Retina (tissue), 1 donor: ENCODE measurements at regions not wholly inside any gene's neighbourhood (a gene's known extent, or its start where the extent isn't known, plus 50 kb on each side); places are given as distances from the start of the nearest gene placed in this dataset.

Experiments used
- DNase-seq: peaks from one replicate; pipeline ENCODE4 v3.0.0-alpha.2; 2016

DNA sequence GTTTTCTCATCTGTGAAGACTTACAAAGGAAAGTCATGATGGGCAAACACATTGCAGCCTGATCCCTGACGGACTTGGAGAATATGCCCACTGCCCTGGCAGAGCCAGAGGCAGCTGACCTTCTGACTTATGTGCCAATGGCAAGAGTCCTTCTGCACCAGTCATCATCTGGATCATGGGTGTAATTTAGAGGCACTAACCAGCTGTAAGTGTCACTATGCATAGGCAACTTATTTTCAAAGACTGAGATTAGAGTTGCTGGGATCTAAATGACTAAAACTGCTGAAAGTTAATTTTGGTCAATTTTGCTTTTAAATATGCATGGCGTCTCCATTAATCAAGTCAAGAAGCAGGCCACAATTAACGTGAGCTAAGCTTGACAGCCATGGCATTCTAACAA lies 261.2 kb downstream of the BCL11A start:
- DNase-seq, result no peak

DNA sequence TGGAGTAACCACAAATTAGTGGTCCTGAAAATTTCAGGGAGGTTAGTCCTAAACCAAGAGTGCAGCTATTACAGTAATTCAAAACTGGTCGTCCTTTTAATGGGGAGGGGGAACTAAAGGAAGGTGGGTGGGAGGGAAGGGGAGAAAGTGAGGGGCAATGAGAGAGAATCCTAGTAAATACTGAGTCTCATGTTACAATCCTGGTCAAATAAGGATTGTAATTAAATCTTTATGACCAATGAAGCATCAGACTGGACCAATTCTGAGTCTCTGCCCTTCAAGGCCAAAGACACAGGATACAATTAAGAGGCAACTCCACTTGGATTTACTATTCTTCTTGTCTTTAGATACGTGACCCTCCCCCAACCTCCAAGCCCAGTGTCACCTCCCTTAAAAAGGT lies 262.9 kb downstream of the BCL11A start:
- DNase-seq, result no peak

DNA sequence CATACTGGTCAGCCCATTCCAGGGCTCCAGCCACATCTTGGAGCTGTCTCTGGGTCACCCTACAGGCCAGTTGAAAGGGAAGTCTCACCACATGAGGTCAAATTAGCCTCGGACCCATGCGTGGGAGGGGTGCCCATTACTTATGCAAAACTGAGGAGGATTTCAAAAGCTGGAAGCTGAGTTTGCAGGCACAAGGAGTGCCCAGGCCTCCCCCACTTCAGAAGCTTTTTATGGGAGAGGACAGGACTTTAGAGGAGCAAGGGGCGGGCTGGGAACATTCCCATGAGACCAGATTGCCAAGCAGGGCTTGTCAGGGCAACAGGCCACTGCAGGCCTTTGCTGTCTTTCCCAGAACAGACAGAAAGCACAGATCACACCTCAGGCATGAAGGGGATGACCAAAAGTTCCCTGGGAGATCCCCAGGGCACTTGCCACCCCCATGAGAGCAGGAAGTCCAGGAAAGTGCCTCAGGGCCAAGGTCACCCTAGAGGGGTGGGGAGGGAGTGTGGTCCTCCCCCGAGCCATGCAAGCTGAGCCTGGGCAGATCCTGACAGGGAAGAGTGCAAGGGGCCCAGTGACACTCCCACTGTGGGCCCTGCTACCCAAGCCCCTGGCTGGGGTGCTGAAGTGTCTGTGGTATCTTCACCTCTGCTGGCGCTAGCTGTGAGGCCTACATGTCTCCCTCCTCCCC lies 267.7 kb downstream of the BCL11A start:
- DNase-seq, result no peak

DNA sequence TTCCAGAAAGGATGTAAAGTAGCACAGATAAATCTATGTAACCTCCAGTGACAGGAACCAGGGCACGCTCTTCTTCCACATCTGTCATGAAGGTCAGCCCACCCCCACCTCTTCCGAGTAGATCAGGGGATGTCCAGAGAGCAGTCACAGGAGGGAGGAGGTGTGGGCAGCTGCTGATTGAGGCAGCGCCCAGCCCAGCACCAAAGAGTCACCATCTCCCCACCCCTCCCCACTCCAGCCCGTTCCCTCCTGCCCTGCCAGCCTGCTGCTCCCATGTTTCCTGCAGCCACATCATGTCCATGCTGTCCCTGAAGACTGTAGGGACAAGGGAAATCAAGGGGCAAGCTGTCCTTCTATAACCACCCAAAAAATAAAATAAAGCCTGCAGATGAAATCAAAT lies 269.8 kb downstream of the BCL11A start:
- no peak for DNase-seq

DNA sequence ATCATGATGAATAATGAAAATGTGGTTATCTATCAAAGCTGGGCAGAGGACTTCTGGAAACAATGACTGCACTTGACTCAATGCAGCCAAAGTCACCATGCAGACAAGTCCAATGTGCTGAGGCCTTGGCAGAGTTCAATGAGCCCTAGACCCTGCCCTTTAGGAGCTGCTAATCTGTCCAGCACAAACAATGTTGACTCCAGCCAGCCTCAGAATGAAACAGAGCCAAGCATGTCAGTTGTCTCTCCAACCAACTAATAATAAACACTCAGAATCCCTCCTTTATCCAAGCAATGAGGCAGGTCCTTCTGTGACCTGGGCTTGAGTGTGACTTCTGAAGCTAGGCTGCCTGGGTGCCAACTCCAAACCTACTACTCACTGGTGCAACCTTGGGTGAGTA lies 270.6 kb downstream of the BCL11A start:
- DNase-seq, result no peak

DNA sequence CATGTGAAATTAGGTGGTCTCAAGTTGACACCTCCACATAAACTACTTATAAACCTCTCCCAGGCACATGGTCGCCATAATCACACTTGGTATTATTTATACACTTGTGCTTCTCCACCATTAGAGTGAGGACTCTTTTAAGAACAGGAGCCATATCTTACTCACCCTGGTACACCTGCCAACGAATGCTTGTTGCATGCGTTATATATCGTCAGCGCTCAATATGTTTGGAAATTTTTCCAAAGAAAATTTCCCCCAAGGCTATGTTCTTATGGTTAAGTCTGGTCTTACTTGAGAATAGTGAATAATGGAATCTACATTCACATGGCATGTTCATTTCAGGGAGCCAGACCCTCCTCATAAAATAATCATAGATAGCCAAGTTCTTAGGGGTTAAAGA lies 271.7 kb downstream of the BCL11A start:
- no peak for DNase-seq

DNA sequence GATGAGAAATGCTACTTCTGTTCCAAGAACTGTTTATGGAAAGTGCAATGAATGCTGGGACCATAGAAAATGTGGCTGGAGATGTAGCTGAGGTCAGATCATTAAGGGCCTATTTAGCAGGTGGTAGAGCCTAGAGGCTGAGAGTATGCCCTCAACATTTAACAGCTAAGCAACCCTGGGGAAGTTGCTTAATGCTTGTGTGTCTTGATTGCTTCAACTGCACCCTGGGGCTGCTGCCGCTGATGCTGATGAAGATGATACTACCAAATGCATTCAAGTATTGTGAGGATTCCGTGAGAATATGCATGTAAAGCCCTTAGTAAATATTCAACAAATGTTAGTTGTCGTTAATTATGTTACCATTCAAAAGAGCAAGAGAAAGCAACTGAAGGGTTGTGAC lies 273.2 kb downstream of the BCL11A start:
- DNase-seq, result no peak

DNA sequence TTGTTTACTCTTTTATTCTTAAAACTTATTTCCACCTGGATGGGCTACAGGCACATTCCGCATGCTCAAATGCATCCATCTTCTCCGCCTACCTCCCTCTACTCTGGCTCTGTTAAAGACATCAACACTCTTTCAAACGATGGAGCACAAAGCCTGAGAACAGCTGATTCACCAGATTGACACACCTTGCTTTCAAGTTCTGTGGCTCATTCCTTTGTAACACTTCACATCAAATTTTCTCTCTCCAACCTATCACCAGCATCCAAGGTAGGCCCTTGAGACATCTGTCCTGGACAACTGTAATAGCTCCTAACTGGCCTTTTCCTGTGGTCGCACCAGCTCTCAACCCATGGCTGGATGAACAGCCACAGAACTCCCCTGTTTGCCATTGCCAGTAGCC lies 274.5 kb downstream of the BCL11A start:
- DNase-seq, result no peak

DNA sequence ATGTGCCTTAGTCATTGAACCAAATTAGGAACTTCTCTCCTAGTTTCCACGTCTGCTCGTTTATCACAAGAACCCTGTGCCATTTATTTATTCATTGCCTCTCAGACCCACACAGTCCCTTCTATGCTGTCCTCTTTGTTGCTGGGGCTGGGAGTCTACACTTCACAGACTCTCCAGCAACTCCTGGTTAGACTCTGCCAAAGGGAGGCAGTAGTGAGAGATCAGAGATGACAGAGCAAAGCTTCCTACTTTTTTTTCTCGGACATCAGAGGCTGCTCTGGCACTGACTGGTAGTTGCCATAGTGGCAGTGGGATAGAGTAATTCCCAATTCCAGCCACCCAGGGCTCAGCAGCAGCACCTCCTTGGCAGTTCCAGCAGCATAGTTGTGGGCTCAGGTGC lies 277.5 kb downstream of the BCL11A start:
- no peak for DNase-seq

DNA sequence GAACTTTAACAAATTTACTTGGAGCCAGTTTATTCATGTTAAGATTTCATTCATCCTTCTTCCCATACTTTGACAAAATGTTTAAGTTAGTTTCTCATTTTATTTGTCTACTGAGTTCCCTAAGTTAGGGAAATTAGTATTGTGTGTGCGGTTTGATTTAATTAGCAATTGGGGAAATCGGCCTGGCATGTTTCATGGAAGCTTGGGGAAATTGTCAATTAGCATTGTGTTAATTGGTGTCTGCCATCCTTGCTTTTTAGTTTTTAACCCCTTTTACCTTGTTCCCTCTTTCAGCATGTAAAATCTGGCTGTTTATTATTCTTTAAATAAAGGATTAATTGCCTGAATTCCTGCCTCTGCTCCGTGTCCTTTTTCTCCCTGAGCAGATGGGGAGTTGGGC lies 279.6 kb downstream of the BCL11A start:
- no peak for DNase-seq

DNA sequence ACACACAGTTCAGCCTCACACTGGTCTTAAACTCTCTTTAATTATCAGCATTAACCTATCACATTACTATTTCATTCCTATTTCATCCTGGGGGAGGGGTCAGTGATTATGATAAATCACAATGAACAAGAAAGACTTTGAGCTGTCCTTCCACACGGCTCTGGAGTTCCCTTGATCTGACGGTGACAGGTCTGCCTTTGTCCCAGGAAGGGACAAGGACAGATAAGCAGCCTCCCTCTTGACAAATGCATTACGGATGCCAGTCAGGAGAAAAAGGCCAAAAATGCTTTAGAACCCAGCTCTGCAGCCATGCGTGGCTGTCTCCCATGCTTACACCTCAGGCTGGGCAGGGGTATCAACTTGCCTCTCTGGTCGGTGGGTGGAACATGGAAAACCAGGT lies 281.7 kb downstream of the BCL11A start:
- DNase-seq, result no peak

DNA sequence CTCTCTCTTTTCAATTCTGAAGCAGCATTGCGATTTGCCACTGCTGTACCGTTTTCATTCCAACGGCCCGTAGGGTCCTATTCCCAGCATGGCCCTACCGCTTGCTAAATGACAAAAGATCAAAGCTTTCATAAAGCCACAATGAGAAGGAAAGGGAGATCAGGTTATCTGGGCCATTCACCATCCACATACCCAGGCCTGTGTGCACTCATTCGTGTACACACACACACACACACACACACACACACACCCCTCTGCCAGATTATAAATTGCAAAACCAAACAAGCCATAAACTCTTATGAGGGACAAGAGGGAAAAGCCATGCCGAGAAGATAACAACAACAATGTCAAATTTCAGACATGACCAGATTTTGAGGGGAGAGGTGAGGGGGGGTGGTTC lies 282.3 kb downstream of the BCL11A start:
- no peak for DNase-seq

DNA sequence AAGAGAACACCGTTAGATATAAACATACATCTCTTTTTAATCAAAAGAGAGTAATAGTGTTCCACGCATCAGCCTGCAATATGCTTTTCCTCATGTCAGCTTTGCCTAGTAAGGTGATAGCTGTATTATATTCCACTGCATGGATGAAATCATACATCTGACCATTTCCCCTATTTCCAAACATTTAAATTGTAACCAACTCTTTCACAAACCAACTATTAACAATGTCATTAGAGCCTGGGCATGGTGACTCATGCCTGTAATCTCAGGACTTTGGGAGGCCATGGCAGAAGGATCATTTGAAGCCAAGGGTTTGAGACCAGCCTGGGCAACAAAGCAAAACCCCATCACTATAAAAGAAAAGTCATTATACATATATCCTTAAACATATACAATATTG lies 284.8 kb downstream of the BCL11A start:
- no peak for DNase-seq

DNA sequence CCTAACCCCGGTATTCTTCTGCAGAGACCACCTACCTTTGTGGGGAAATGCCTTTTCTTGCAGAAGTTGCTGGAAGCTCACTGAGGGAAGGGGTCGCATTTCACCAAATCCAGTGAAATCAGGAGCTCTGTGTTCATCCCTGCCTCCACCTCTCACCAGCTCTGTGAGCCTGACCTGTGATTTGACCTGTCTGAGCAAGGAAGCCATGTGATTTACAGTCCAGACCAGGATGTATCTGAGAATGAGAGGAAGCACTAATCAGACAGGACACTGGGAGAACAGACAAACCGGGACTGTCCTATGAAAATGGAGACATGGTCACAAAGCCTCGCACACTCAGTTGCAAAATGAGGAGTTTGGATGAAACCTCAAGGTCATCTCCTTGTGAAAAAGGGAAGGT lies 285.4 kb downstream of the BCL11A start:
- no peak for DNase-seq

DNA sequence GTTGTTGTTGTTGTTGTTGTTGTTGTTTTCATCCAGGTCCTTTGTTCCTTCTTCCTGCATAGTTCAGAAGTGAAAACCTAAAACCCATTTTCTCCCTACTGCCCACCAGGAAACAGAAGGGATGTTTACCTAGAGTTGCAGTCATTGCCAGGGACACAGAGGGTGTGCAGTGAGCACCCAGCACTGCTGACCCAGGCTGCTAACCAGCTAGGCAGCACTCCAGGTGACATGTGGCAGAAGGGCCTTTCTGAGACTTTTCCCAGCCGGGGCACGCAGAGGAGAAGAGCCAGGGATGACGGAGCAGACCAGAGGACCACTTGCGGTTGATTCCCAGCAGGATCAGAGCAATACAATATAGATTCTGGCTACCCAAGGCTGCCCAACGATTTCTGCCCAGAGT lies 286.3 kb downstream of the BCL11A start:
- DNase-seq, result no peak

DNA sequence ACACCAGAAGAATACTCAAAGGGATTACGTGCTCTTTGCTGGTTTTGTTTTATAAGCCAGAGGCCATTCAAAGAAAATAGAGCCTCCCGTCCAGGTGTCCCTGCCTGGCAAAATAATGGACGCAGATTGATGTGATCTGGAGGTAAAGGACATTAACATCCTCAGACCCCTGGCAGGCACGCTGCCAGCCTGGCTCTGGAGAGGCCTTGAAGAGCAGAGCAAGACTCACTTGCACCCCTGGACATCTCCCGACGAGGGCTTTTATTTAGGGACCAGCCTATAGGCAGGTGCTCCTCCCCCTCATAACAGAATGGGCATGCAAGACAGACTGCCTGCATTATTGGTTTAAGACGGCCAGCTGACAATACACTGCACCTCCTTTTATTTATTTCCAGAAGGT lies 291.3 kb downstream of the BCL11A start:
- no peak for DNase-seq

DNA sequence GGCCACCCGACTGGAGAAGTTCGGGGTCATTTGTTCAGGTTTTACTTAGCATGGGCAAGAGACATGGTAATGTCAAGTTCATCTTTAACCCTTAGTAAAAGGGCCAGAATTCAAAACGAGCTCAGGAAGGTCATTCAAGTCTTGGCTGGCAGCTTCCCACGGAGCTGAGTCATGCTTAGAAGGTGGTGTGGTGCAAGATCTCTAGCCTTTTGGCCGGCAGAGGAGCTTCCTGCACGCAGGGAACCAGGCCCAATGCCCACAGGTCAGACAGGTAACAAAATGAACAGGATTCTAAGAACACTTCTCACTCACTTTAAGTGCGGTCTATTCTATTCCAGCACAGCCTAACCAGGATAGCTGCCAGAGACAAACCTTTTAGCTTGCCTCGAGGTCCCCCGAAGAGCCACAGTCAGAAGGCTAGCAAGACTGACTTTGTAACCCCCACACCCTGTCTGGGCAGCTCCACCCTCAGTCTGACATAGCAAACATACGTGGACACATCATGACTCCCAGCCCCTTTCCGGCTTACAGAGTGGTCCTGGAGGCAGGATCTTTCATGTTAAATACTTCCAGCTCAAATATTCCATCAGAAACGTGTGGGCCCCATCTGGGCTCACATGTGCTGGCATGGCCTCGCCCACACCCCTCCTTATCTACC lies 292.7 kb downstream of the BCL11A start:
- no peak for DNase-seq

DNA sequence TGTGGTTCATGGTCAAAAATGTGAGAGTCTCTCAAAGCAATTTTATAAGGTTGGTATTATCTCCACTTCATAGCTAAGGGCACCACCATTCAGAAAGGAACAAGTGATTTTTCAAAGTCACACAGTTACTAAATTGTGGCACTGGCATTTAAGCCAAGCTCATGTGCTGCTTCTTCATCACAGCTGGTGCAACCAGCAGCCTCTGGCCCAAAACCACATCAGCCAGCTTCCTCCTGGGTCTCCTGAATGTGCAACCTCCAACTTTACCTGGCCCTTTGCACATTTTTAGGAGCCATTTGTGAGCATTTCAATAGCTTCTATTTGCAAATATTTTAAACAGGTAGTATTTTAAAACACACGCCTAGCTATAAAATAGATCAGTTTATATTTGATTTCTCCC lies 293.7 kb downstream of the BCL11A start:
- DNase-seq, result no peak

DNA sequence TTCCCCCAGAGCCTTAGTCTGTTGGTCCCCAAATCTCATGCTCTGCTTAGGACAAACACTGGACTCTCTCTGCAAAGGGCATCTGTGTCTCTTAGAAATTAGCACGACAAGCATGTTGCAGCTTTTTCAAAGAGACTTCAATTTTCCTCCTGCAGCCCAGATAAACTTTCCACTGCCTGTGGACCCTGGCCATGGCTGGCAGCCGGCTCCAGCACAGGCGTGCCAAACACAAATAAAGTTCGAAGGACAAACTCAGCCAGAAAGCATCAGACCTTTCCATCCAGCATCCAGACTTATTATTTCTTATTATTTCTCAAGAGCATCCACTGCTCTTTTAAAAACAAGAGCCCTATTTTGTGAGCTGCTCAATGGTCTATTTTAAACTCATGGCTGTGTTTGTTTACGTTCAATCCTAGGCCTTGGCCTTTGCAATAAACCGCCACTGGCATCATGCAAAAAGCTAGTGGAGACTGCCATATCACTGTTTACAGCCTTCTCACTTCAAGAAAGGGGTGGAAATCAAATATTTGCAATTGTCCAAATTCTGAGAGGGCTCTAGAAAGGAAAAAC lies 300.8 kb downstream of the BCL11A start:
- DNase-seq, result no peak

DNA sequence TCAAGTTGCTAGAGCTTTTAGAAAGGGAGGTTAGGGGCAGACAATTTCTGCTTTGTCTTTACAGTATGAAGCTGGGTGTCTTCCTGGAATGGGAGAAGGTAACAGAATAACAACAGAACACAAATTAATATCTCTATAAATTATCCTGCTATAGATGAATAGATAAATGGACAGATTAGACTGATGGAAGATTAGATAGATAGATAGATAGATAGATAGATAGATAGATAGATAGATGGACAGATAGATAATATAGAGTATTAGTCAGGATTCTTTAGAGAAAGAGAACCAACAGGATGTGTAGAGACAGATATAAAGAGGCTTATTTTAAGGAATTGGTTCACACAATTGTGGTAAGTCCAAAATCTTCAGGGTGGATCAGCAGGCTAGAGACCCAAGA lies 302.2 kb downstream of the BCL11A start:
- no peak for DNase-seq

DNA sequence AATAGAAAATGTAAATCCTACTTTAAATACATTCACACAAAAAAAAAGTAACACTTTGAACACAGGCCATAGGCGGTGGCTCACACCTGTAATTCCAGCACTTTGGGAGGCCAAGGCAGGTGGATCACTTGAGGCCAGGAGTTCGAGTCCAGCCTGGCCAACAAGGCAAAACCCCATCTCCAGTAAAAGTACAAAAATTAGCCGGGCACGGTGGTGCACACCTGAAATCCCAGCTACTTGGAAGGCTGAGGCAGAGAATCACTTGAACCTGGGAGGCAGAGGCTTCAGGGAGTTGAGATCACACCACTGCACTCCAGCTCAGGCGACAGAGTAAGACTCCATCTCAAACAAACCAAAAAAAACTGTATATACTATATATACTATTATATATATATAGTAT lies 303.6 kb downstream of the BCL11A start:
- DNase-seq, result no peak

DNA sequence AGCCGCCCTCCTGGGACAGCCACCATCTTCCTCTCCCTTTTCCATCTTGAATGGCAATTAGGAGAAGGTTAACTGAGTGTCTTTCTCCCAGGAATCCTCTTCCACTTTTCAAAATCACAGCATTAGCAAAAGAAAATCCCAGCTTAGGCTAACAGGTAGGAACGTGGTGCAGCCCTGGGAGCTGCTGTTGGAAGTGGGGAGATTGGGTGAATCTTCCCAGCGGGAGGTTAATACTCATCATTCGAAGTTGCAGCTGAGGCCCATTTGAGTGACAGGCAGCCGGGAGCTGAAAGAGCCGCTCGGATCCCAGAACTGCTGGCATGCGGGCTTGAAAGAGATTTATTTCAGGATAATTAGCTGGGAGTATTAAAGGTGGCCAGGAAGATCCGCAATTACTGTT lies 306.0 kb downstream of the BCL11A start:
- peak; percentile 58 for DNase-seq

DNA sequence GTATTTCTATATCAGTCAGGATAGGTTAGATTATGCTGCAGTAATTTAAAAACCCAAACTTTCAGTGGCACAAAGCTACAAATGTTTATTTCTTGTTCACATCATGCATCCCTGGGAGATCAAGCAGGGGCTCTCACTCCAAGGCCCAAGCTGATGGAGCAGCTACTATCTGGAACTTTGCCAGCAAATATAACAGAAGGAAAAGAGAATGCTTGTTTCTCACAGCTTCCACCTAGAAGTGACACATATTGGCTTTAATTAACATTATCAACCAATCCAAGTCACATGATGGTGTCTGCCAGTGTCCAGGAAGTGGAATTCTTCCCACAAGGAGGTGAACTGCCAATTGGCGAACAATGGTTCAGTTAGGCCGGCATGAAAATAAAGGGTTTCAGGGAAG lies 306.9 kb downstream of the BCL11A start:
- no peak for DNase-seq

DNA sequence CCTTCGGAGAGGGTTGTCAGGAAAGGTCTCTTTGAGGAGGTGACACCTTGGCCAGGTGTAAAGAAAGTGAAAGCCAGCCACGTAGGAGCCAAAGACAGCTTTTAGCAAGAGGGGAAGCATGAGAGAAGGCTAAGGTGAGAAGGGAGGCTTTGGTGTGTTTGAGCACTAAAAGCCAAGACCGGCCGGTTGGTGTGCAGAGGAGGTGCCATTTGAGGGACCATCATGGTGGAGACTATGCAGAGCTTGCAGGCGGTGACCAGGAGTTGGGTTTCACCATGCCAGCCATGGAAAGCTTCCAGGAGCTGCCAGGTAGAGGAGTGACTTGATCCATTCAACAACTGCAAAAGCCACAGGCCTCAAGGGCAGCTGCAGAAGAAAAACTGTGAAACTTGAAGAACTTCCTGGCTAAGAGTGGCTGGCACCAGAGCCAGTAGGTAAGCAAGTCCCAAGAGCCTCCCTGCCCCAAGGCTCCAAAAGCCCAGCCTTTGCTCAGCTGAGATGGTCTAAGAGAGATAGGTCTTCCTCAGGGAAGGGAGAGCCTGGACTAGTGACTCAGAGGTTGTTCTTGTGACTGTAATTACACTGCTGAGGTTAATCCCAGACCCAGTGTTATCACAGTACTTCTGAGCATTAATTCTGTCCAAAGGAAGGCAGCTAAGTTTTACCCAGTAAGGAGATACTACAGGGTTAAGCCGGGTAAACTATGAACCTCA lies 319.0 kb downstream of the BCL11A start:
- no peak for DNase-seq
